GM18907 (cell line): ENCODE measurements at regions not wholly inside any gene's neighbourhood (a gene's known extent, or its start where the extent isn't known, plus 50 kb on each side); places are given as distances from the start of the nearest gene placed in this dataset.

Experiments used
- ATAC-seq: cut with Tn5 transposase; IDR thresholded peaks from one replicate; pipeline ENCODE4 v1.9.1; 2021; ENCODE audit warnings: mild to moderate bottlenecking, moderate library complexity; ENCODE audit not compliant: unreplicated experiment

DNA sequence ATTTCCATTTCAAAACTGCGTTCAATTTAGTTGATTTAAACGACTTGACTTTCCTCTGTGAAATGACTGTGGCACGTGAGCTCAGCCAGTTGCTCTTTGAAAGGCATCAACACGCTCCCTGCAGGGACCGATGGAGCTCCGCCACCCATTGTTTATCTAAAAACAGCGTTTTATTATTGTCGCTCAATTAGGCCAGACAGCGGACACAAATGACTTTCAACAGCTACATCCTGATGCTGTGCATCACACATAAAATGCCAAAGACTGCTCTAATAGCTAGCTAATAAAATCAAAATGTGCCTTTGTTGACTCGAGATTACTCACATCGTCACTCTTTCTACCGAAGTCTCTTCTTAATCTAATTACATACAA is 332.5 kb downstream of the CD83 start:
- no peak for ATAC-seq

DNA sequence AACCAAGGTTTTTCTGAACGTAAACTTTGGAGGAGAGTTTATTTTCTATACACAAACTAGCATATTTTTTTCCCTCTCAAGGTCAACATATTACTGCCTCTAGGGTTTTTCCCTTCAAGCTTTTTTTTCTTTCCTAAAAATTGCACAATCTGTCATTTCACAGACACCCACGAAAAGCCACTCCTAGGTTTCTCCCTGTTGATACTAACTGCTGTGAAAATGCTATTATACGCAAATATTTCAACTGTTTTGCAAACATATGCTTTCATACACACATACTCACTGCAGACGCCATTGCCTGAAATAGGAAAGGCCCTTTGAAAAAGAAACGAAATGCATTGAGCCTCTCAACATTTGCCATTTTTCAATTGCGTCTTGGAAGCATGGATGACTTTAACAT is 333.0 kb downstream of the CD83 start:
- no peak for ATAC-seq

DNA sequence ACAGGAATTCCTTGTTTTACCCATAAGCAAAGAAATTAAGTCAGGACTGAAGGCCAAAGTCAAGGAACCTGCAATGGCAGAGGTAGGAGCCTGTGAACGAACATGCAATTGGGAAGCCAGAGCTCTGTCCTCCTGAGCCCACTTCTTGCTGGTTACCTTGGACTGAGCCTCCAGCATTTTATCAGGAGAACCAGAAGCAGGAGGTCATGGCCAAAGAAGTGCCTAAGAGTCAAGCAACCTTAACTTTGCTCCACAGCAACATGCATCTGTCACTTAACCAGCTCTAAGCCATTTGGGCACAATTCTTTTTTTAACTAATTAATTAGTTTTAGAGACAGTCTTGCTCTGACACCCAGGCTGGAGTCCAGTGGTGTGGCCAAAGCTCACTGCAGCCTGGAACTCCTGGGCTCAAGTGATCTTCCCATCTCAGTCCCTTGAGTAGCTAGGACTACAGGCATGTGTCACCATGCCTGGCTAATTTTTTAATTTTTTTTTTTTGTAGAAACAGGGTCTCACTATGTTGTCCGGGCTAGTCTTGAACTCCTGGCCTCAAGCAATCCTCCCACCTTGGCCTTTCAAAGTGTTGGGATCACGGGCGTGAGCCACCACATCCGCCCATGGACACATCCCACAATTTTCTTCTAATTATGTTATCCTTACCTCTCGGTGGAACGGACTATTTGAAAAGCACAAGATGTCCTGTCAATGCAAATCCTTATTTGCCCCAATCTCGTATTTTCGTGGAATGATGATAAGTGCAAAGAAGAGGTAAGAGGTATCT is 334.2 kb downstream of the CD83 start:
- ATAC-seq: no peak

DNA sequence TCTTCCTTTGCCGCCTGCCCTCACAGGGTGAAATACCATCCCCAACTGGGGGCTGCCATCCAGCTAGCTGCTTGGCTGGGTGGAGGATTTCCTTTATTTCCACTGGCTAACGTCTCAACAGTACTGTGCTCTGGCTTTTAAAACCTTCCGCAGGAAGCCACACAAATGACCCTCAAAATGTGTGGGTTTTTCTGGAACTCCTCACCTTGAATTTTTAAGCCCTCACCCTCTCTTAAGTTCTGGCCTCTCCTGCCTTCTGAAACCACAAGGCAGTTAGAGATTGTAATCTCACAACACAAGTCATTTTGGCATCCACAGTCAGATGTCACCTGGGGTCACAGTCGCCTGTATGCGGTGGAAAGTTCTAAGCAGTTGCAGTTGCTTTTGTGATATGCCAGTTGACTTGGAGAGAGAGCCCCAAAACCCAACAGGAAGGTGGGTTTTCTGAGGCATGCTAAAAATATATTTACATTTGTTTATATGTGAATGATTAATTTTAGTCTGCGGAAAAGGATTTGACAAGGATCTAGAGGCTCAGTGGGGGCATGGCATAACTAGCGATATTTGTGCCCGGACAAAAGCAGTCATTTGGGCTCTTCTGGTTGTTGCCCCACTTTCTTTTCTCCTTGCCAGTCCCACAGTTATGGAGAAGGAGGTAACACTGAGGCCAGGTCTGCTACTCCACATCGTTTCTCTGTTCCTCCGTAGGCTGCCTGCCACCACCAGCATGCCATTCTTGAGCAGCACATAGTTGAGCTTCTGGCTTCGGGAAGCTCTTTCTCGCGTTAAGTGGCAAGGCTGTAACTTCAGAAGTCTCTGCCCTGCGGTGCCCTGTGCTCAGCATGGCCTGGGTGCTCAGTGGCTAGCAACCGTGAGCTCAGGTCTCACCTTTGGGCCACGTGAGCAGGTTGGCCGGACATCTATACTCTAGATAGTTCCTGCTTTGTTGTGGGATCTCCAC is 335.3 kb downstream of the CD83 start:
- ATAC-seq: peak; percentile 84

DNA sequence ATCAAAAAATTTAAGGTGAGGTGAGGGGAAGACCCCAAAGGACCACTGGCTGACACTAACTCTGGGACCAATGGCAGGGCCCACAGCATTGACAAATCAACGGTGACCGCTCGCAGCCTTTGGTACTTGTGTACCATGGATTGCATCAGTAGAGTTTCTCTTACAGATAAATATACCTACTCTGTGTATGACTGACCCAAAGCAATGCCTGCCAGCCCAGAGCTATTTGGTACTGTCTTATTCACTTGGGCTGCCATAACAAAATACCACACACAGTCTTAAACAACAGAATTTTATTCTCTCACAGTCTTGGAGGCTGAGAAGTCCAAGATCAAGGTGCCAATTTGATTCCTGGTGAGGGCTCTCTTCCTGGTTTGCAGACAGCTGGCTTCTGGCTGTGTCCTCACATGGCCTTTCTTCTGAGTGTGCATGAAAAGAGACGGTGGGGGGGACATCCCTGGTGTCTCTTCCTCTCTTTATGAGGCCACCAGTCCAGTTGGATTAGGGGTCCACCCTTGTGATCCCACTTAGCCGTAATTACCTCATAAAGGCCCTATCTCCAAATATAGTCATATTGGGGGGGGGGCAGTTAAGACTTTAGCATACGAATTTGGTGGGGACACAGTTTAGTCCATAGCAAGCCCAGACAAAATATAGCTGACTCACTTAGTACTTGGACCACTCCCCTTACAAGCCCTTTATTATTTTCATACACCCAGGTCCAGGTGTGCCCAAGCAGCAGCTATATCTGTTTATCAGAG is 336.3 kb downstream of the CD83 start:
- ATAC-seq: no peak

DNA sequence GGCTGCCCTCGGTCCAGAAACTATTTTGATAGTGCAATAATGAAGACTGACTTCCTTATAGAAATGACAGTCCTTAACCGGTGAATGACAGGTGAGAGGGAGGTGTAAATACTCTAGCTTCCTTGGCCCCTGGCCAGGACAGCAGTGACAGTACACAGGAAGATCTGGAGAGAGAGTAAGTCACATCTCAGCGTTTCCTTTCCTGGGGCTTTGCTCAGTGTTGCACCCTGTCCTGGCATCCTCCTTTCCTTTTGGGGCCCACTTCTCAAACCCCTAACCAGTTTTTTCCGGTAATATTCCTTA is 336.9 kb downstream of the CD83 start:
- no peak for ATAC-seq

DNA sequence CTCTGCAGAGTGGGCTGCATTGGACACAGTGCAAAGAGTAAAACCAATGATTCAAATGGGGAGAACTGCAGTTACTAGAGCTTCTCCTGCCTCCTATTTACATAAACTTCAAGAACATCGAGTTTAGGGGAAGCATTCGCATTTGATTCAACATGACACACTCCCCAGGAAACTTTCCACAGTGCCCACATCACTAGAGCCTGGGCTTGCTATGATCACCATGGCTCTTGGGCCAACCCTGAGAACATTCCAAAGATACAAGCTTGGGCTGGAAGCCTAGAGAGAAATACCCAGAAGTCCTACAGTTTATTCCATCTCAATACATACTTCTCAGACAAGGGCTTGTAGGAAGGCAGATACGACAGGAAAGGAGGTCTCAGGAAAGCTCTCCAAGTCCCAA is 337.9 kb downstream of the CD83 start:
- ATAC-seq: no peak

DNA sequence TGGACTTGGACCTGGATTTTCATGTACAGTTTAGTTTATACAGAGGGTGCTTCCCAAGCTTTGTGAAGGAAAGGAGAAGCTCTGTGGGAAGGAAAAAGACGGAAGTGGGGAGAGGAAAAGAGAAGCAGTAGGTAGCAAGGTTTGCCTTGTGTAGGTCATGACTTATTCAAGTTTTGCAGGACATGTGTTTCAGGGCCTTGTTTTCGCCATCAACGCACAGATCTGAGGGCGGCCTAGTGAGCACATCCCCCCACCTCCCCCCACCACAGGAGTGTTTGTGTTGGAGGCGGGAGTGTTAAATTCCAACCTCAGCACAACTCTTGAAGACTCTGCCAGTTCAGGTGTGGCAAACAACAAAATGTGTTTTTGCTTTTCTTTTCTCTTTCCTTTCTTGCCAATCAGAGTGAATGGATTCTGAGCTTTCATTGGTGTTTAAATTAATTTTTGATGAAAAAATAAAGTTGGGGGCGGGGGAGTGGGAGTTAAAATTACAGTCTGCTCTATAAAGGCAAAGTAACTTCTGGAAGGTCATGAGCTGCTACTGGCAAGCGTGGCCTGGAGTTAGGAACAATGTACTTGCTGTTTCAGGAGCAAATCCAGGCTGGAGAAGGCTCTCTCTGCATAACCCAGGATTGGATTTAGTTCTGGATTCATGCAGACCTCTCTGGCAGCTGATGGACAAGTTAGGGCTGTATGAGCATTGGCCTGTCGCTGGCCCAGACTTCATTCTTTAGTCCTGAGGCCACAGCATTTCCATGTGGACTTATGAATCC is 338.5 kb downstream of the CD83 start:
- ATAC-seq: no peak

DNA sequence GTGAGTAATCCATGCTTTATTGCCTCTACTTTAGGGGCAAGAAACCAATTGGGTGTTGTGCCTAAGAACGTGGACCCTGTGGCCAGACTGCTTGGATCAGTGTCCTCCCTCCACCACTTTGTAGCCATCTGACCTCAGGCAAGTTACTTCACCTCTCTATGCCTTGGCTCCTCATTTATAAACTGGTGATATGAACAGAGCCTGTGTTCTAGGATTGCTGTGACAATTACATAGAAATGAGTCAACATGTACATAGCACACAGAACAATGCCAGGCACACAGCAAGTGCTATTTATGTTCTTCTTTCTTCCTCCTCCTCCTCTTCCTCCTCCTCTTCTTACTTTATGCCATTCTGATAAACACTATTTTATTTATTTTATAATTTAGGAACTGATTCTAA is 339.4 kb downstream of the CD83 start:
- no peak for ATAC-seq

DNA sequence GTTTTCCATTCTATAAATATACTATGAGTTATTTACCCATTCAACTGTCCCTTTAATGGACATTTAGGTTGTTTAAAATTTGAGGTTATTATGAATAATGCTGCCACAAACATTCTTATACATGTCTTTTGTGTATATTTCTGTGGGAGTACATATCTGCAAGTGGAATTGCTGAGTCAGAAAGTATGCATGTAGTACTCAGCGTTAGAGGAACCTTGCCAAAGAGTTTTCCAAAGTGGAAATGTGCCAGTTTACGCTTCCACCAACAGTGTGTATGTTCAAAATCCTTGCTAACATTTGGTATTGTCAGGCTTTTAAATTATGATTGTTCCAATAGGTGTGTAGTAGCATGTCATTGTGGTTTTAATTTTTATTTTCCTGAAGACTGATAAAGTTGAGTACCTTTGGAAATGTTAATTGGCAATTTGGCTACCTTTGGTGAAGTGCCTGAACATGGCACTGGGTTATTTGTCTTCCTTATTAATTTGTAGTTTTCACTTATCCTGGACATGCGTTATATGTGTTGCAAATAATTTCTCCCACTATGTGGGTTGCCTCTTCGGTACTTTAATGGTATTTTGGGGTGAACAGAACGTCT is 341.2 kb downstream of the CD83 start:
- ATAC-seq: no peak

DNA sequence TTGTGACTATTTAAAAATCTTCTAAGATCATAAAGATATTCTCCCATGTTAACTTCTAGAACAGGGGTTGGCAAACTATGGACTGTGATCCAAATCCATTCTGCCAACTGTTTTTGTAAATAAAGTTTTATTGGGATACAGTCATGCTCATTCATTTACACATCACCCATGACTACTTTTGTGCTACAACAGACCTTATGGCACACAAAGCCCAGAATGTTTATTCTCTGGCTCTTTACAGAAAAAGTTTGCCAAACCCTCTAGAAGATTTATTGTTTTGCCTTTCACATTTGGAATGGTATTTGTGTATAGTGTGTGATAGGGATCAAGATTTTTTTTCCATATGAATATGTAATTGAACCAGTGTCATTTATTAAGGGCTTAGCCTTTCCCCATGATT is 341.7 kb downstream of the CD83 start:
- no peak for ATAC-seq

DNA sequence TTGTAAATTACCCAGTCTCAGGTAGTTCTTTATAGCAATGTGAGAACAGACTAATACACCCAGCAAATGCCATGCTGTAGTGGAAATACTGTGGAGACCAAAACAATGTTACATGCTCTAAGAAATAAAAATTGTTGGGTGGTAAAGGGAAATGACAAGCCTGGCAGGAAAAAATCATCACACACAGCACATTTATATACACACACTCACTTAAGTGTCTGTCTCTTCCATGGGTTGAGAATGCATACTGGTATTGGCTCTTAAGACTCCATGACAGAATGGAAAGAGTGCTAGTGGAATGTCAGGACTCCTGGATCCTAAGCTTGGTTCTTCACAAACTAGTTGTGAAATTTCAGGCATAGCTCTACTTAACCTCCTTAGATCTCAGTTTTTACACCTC is 343.0 kb downstream of the CD83 start:
- ATAC-seq: no peak

DNA sequence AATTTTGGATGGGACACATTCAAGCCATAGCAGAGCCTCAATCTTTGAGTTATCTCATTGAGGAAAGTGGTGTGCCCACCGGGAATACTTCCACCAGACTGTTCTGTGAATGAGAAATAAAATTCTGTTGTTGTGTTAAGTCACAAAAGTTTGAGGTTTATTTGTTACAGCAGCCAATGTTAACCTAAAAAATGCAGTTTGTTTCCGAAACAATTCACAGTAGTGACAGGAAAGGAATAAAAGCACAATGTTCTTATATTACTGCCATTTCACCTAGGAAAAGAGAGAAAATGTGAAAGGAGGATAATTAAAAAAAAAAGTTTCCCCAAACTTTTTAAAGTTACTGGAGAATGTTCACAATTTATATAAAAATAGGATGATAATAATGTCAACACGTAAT is 344.6 kb downstream of the CD83 start:
- ATAC-seq: no peak

DNA sequence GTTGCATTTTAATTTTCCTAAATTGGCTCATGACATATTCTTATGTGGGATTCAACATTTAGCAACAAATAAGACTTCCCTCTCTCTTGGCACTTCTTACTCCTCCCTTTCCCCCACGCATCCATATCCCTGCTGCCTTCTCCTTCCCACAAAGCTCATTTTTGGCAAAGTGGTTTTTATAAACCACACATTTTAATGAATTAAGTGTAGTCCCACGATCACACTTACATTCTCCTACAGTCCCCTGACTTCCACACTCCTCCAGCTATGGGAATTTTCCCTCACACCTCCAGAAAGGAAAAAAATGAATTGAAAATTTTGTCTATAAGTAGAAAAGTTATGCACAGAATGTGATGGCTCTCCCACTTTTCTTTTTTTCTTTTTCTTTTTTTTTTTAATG is 345.0 kb downstream of the CD83 start:
- ATAC-seq: no peak

DNA sequence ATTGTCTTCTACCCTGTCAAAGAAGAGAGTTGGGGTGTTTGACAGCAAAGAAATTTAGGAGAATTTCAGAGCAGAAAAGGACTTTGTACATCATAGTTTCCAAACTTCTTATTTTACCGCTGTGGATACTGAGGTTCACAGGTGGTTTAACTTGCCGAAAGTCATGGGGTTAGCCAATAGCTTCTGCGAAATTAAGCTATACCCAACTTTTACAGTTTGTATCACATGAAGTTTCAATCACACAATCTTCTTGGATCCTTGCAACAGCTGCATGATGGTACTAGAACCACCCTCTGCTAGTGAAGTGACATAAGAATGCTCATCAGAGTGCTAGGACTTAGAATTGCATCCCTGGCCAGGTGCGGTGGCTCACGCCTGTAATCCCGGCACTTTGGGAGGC is 345.5 kb downstream of the CD83 start:
- no peak for ATAC-seq

DNA sequence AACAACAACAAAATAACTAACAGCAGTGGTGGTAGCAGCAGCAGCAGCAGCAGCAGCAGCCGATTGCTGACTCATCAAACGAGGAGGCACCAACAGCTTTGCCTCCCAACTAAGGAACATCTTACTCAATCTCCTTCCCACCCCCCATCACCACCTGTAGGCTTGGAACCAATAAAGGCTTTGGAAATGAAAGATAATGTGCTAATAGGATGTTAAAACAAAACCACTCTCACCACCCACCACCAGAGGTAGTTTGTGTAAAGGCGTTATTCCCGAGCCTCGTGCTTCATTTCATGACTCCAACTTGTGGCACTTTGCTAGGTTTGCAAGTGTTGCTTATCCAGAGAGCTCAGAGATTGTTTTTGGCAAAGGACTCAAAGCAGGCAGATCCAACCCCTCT is 346.5 kb downstream of the CD83 start:
- ATAC-seq: no peak

DNA sequence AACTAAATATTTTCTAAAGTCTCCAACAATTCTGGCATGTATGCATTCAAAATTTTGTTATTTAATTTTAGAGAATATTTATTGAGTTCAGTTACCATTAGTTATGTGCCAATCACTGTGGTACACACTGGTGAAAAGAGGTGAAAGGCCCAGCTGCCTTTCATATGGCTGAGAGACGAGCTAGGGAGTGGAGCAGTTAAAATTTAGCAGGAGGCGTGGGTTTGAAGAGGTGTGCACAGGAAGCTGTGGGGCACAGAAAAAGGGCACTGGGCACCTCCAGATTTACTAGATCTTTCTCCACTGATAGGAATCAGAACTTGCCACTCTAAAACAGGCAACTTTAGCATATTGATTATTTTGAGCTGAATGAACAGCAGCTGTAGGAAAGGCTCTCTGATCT is 347.1 kb downstream of the CD83 start:
- ATAC-seq: no peak

DNA sequence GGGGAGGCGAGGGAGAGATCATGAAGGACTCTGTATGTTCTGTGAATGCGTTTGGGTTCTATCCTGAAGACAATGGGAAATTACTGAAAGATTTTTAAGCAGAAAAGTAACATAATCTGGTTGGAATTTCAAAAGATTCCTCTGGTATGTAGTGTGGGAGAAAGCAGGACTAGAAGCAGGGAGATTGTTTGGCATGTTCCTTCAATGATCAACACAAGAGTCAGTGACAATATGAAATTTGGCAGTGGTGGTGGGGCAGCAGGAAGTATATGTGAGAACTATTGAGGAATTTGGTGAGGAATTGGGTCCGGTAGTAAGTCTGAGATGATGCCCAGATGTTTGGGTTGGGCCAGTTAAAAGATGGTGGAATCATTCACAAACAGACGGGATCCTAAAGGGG is 348.7 kb downstream of the CD83 start:
- ATAC-seq: no peak

DNA sequence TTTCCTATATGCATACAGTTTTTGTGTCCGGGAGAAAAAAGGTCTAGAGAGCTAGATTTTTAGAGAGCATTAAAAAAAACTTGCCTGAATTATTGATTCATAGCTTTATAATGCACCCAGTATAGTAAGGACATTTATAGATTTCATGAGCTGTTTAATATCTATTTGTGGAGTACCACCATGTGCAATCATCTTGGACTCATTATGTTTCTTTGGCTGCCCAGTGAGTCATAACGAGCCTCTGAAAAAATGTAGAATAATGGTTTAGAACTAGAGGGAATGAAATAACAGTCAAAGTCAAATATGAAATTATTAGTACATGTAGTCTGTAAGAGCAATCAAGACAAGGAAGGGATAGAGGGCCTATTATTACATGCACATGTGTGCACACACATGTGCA is 350.0 kb downstream of the CD83 start:
- no peak for ATAC-seq

DNA sequence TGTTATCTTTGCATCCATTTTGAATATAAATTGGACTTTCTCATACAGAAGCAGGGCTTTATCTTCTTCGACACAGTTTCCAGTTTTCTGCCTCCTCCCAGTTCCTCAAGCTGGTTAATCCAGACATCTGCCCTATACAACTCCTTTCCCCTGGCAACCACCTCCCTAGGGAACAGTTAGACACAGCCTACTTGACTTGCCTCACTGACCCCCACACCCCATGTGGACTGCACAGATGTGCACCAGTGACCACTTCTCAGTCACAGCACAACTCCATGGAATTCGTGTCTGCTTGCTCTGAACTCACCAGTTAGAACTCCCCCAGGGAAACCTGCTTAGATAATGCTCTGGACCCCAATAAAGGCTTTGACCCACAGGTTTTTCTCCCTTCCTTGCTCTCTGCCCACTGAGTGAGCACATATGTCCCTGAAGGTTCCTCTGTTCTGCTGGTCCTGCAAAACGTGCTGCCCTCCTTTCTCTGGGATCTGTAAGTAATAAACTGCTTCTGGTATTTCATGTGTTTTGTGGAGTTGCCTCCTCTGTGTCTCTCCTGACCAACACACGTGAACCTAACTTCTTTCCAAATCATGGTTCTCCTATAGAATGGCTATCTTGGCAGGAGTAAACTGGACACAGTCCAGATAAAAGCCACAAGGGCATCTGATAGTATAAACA is 351.2 kb downstream of the CD83 start:
- no peak for ATAC-seq
